ENCODE measurements at regions not wholly inside any gene's neighbourhood (a gene's known extent, or its start where the extent isn't known, plus 50 kb on each side); places are given as distances from the start of the nearest gene placed in this dataset.

DNA sequence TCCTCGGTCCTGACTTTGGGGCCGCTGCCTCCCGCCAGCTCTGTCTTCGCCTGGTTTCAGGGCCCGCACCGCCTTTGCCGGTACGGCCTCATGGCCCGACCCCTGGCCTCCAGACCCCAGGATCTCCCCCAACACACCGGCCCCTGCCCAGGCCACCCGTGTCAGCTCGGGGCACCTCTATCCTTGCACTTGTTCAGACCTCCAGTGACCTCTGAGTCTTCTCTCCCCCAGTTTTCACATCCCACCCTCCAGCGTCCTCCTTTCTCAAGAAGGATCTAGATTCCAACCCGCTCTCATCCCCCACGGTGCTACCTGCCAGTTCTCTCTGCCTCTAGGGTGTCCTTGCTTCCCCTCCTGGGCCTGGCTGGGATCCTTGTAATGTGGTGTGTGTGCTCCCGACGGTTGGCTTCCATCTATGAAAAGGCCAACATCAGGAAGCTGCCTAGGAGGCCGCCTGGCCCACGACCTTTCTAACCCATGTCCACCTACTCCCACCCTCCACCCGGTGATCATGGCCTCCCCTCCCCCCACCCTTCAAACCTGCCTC lies 61.1 kb downstream of the SPATA31C2 start:
- DNase-seq = no peak

DNA sequence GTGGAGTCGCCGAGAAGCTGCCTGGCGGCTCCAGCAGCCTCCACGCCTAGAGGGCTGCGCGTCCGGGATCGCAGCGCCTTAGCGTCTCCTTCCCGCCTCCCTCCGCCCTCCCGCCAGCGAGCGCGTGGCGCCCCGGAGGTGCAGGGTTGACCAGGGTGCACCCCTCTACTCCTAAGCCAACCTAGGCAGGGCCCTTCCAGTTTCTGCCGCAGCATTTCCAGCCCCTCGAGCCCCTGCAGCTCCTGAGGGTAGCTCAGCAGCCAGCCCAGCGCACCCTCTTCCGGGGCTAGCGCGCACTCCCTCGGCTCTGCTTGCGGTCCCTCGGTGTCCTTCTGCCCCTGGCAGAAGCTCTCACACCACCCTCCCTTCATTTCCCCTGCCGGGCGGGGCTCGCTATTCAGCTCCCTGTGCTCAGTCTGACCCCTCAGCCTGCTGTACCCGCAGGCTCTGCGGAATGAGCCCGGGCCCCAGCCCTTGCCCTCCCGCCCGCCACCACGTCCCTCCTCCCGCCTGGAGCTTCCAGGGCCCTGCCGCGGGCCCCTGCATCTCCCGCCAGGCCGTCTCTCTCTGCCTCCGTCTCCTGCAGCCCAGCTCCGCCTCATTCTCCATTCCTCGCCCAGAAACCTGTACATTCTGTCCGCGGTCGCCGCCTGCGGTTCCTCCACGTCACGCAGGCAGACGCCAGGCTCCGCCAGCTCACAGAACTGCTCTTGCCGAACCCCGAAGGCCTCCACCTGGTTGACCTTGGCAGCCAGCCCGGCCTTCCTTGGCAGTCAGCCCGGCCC lies 61.8 kb downstream of the SPATA31C2 start:
- peak; percentile 6 for DNase-seq

DNA sequence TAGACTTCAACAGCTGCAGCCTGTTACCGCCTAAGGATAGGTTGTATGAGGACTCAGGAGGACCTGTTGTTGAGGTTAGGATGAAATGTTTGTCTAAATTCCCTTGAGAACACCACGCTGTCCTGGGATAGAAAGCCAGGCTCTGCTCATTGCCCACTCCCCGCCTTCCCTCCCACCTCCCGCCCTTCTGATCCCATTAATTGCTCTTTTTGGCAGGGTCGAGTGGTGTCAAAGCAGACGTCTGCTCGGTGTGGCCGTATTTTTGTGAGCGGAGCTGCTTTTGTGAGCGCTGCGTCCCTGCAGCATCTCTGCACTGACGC lies 62.3 kb downstream of the SPATA31C2 start:
- DNase-seq = no peak

DNA sequence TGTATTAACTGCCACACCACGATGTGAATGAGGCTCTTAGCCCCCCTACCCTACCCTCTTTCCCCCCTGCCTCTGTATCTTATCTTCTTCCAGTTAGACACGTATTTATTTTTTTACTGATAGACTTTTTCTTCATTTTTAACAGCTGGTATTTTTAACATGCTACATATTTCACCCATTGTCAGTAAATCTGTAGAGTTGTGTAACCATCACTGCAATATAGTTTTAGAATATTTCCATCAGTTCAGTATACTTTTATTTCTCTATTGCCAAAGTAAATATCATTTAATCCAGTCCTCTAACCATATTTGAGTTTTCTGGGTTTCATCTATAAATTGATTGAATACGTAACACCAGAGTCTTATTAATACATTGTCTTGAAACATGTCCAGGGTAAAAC lies 62.8 kb downstream of the SPATA31C2 start:
- DNase-seq = no peak

DNA sequence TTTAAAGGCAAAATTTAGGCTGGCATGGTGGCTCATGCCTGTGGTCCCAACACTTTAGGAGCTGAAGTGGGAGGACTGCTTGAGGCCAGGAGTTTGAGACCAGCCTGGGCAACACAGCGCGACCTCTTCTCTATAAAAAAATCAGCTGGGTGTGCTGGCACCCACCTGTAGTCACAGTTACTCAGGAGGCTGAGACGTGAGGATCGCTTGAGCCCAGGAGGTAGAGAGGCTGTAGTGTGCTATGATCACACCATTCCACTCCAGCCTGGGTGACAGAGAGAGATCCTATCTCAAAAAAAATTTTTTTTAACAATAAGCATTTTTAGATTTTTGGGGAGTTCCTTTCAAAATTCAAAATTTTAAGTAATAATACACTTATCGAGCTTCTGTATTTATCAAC lies 63.3 kb downstream of the SPATA31C2 start:
- DNase-seq = no peak

DNA sequence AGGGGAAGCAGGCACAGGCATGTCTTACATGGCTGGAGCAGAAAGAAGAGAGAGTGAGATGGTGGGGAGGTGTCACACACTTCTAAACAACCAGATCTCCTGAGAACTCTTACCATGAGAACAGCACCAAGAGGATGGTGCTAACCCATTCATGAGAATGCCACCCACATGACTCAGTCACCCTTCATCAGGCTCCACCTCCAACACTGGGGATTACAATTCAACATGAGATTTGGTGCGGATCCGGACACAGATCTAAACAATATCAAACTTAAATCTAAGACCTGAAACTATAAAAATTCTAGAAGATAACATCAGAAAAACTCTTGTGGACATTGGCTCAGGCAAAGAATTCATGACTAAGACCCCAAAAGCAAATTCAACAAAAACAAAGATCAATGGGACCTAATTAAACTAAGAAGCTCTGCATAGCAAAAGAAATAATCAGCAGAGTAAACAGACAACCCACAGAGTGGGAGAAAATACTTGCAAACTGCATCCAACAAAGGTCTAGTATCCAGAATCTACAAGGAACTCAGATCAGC lies 65.4 kb downstream of the SPATA31C2 start:
- no peak for DNase-seq

DNA sequence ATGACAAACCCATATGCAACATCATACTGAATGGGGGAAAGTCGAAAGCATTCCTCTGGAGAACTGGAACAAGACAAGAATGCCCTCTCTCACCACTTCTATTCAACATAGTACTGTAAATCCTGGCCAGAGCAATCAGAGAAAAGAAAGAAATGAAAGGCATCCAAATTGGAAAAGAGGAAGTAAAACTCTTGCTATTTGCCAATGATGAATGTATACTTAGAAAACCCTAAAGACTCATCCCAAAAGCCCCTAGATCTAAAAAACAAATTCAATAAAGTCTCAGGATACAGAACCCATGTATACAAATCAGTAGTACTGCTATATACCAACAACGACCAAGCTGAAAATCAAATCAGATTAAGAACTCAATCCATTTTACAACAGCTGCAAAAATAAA lies 66.9 kb downstream of the SPATA31C2 start:
- peak; percentile 11 to 15 for DNase-seq

DNA sequence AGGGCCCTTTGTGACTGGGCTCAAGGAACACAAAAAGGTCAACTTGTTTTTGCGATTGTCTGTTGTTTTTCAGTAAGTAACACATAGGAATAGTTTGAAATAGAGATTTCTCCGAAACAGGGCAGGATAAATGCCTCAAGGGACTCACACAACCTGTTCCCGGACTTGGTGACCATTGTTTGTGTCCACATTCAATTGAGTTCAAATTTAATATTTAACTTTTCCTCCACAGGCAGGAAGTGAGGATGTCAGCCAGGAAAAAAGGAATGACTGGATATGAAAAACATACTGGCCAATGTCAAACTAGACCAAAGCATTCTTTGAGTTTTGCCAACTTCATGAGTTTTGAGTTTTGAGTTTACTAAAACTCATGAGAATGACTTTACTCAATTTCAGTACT lies 72.7 kb downstream of the SPATA31C2 start:
- no peak for DNase-seq

DNA sequence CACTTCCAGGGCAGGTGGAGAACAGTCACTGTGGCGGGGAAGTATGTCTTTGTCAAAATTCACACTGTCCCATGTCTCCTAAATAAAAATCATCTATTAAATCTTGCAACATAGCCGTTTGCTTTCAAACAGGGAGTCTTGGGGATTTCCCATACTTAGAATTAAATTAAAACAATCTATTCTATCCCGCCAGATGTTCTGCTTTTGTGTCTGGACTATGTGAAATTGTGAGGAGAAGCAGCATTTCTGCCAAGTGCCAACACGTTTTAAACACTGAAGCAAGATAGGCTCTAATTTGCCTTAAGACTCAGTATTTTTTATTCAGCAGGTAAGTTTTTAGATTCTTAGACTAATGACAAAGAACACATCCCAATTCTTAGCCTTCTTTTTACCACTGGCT lies 73.7 kb downstream of the SPATA31C2 start:
- DNase-seq = no peak

DNA sequence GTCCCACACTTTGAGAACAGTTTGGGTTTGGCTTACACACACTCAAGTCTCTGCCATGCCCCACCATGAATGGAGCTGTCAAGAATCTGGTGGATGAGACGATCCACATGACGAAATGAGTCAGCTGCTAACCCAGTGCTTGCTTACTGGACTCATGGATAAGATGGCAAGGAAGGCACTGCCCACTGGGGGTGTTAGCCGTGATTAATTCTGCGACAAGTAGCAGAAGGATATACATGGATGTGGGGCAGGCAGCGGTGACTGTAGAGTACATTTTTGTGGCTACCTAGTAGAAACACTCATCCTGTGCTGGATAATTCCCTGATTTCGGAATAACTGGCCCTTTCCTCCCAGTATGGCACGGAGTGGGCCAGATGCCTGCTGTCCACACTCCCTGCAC lies 77.5 kb downstream of the SPATA31C2 start:
- DNase-seq = no peak

DNA sequence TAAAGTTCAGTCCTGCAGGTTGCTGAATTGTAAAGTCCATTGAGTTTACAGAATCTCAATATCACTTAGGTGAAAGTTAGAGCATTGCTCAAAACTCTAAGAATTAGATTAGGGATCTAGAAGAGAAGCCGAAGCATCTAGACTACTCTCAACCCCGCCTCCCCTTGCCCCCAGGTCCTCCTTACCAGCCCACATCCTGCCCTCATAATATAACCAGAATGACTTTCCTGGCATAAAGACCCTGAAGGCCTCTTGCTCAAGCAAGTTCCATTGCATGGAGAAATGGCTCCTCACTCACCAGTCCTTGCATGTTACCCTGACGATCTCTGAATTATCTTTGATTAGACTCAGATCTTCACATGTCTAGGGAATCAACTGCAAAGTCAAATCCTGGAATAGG lies 78.8 kb downstream of the SPATA31C2 start:
- DNase-seq = no peak

DNA sequence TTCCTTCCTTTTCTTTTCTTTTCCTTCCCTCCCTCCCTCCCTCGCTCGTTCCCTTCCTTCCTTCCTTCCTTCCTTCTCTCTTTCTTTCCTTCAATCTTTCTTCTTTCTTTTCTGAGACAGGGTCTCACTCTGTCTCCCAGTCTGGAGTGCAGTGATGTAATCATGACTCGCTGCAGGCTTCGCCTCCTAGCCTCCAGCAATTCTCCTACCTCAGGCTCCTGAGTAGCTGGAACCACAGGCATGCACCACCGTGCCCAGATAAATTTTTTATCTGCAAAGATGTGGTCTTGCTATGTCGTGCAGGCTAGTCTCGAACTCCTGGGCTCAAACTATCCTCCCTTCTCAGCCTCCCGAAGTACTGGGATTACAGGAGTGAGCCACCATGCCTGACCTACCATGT lies 81.4 kb downstream of the SPATA31C2 start:
- no peak for DNase-seq

DNA sequence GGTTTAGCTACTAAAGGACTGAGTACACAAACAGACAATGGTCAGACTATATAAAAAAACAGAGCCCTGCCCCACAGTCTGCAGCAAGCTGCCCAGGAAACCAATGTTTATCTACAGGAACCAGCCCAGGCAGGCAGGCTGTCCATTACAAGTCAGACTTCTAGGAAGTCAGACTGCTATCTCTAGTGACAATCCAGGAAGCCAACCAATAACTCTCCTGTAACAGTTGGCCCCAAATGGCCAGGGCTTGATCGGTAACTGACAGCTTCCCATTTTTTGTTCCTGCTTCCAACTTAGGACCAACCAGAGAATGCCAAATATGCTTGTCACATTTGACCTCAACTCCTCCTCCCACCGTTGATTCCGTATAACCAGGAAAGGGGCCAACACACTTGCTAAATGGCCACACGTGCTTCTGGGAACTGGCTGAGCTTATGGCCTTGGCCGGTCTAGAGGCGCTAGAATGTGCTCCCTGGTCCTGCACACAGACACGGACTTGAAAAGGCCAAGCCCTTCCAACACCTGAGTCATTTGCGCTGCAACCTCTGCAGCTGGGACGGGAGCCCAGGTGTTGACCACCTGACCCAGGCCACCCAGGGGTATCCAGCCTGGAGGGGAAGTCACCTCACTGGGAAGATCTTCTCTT lies 79.6 kb upstream of the CDK20 start:
- DNase-seq = no peak

DNA sequence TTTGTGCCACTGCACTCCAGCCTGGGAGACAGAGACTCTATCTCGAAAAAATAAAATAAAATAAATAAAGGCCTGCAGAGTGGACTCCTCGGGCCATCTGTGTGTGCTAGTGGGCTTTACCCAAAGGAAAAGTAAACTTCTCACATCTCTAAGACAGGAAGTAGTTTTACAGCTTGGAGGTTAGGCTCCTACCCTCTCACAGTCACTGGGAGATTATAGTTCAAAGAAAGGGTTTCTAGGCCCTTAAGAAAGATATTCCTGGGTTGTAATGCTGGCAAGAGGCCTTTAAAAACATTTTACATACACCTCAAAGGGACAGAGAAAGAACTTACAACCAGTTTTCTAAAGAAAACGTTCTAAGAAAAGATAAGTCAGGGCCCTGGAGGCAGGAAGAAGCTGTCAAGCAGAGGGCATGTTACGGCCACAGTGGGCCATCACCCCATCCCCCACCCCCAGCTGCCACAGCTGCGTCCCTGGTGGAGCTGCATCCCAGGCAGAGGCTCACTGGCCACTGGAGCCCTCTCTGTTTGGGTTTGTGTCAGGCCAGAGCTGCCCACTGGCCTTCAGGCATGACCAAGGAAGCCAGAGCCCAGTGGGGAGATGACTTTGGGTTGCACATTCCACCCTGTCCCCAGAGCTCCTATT lies 78.1 kb upstream of the CDK20 start:
- DNase-seq = no peak

DNA sequence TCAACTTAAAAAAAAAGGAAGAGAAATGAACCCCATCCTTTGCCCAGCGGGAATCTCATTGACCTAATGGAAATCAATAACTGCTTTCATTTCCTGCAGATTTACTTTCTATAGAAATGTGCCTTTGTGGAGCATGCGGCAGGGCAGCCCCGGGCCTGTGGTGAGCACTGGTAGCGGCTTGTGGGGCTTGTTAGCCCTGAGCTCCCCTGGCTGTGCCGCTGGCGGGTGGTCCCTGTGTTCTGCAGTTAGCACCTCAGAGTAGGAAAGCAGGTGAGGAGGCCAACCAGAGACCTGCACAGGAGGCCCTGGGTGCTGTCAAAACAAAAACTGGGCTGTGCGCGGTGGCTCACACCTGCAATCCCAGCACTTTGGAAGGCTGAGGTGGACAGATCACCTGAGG lies 76.8 kb upstream of the CDK20 start:
- DNase-seq = no peak

DNA sequence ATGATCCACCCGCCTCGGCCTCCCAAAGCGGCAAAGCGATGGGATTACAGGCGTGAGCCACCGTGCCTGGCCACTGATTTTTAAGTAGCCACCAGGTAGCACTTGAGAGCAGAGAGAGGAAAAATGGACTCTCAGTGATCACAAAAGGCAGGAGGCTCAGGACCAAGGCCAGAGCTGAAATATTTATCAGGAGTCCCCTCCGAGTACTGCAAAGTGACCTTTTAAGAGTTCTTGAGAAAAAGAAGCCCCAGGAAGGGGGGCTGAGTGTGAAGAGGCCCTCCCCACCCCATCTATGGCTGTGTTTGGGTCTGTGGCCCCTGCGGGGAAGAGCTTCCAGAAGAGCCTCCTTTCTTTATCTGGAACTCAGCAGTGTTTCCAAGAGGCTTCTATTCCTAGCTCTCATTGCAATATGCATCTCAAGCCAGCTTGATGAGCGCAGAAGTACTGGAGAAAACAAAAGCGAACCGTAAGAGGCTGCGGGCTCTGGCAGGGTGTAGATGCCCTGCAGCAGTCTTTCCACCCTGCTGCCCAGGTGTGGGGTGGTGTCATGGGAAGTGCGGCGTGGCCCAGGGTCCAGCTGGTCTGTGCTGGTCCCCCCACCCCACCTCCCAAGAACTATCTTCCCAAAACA lies 75.5 kb upstream of the CDK20 start:
- DNase-seq = no peak

DNA sequence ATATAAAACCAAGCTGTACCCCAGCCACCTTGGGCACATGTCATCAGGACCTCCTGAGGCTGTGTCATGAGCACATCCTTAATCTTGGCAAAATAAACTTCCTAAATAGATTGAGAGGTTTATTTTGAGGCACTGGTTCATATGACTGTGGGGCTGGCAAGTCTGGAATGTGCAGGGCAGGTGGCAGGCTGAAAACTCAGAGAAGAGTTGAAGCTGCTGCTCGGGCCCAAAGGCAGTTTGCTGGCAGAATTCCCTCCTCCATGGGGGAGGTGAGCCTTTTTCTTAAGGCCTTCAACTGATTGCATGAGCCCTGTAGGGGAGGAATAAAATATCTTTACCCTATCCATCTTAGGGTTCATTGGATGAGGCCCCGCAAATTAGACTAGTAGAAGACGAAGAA lies 72.2 kb upstream of the CDK20 start:
- DNase-seq = no peak

DNA sequence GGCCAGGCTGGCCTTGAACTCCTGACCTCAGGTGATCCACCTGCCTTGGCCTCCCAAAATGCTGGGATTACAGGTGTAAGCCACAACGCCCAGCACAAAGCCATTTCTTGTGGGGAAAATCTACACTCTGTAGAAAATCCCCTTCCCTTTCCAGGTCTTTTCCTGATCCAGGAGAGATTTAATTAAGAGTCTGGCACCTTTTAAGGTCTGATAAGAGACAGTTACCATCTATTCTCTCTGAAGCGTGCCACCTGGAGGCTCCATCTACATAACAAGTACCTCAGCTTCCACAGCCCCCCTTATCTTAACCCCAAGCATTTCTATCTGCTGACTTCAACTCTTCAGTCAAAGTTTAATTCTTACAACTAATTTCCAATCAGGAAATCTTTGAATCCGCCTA lies 71.4 kb upstream of the CDK20 start:
- no peak for DNase-seq

DNA sequence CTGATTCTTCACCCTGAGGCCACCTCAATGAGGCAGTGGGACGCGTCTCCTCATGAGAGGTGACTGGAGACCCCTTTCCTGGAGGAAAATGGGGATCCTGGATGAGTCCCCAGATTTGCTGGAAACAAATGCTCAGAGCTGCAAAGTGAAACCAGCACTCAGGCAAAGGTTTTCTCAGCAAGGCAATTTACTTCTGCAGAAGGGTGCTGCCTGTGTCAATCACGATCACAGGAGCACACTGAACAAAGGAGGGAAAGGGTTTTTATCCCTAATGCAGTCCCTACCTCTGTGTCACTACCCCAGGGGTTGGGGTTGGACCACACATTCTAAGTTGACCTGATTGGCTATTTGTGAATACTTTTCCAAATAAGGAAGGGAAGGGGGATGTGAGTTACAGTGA lies 69.9 kb upstream of the CDK20 start:
- no peak for DNase-seq

DNA sequence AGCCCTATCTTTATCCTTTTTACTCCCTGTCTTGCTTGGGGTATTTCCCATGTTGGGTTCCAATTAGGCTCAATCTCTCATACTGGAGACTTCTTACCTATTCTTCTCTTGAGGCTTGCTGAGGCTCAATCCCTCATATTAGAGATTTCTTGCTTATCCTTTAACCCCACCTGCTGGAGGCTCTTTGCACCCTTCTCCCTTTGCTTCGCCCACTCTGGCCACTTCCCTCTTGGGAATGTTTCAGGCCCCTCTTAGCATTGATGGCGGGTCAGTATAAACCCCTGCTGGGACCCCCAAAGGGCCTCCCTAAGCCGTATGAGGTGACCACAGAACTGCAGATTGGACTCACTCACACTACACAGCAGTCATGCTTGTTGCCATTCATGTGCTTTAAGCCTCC lies 69.3 kb upstream of the CDK20 start:
- no peak for DNase-seq

DNA sequence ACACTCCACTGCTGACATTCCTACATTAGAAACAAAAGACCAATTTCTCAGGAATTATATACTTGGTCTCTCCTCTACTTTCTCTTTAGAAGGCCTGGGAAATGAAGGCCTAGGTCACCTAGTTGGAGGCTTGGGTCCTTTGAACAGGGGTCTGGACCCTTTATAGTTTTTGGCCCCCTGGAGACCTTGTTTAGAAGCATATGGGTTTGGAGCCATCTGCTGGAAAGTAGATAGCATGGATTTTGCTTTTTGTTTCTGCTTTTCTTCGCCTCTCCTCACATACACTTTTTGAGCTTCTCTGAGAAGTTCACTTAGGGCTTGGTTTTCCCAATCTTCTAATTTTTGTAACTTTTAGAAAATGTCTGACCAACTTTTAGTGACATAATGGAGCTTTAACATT lies 67.1 kb upstream of the CDK20 start:
- peak; percentile 1 to 3 for DNase-seq

DNA sequence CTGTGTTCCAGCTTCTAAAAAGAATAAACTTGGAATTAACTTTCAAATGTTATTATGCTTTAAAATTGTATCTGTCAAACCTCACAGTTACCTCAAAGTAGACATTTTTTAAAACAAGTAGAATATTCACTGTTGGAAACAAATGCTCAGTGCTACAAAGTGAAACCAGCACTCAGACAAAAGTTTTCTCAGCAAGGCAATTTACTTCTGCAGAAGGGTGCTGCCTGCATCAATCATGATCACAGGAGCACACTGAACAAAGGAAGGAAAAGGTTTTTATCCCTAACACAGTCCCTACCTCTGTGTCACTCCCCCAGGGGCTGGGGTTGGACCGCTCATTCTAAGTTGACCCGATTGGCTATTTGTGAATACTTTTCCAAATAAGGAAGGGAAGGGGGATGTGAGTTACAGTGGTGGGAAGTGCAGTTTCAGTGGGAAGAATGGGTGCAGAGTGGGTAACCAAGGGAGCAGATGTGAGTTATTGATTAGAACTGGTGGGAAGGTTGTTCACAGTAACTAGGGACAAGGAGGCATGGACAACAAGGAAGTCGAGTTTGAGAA lies 63.0 kb upstream of the CDK20 start:
- DNase-seq = no peak

DNA sequence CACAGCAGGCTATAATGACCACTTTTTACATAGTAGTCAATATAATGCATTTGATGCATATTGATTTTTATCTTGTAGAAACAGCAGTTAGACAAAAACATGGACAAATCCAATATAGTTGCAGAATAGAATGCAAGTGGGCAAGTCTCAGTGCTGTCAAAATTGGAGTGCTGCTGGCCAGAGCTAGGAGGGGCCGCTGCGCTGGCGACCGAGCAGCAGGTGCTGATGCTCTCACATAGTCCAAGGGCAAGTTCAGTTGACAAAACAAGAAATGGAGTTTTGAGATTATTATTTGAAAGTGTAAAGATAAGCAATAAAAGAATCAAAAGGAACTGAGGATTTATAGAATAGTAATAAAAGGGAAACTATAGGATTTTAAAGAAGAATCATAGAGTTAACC lies 60.6 kb upstream of the CDK20 start:
- no peak for DNase-seq

Data from inflammatory macrophage treated with lipopolysaccharide for 1 hour (primary cell).